NCI-H1436 (cell line): ENCODE measurements at regions not wholly inside any gene's neighbourhood (a gene's known extent, or its start where the extent isn't known, plus 50 kb on each side); places are given as distances from the start of the nearest gene placed in this dataset.

Experiments used
- DNase-seq: peaks from one replicate; lab custom pipeline; 2025; lab: John Stamatoyannopoulos, UW

GRCh38 chr4:112847781-112848180 is 201.7 kb upstream of the ANK2 start:
- no peak for DNase-seq

- DNase-seq, result no peak
Observed at GRCh38 chr4:112848911-112849310, 200.5 kb upstream of the ANK2 start.

- no peak for DNase-seq
Observed at GRCh38 chr4:112852601-112853000, 196.9 kb upstream of the ANK2 start.

GRCh38 chr4:112853662-112854256 is 195.7 kb upstream of the ANK2 start:
- no peak for DNase-seq

GRCh38 chr4:112854420-112854819 is 195.0 kb upstream of the ANK2 start:
- no peak for DNase-seq

GRCh38 chr4:112855058-112855457 is 194.4 kb upstream of the ANK2 start:
- DNase-seq, result no peak

GRCh38 chr4:112857461-112857860 is 192.0 kb upstream of the ANK2 start:
- no peak for DNase-seq

- no peak for DNase-seq
Observed at GRCh38 chr4:112858751-112859150, 190.7 kb upstream of the ANK2 start.

GRCh38 chr4:112859456-112860184 is 189.8 kb upstream of the ANK2 start:
- no peak for DNase-seq

- no peak for DNase-seq
Observed at GRCh38 chr4:112860830-112861690, 188.4 kb upstream of the ANK2 start.

GRCh38 chr4:112861691-112862674 is 187.5 kb upstream of the ANK2 start:
- no peak for DNase-seq

GRCh38 chr4:112865443-112865842 is 184.0 kb upstream of the ANK2 start:
- no peak for DNase-seq

GRCh38 chr4:112876316-112876715 is 173.1 kb upstream of the ANK2 start:
- no peak for DNase-seq

GRCh38 chr4:112881842-112882241 is 167.6 kb upstream of the ANK2 start:
- no peak for DNase-seq

GRCh38 chr4:112882286-112882685 is 167.2 kb upstream of the ANK2 start:
- no peak for DNase-seq

- no peak for DNase-seq
Observed at GRCh38 chr4:112884406-112884805, 165.0 kb upstream of the ANK2 start.

- no peak for DNase-seq
Observed at GRCh38 chr4:112885897-112886296, 163.6 kb upstream of the ANK2 start.

GRCh38 chr4:112888622-112889021 is 160.8 kb upstream of the ANK2 start:
- no peak for DNase-seq

GRCh38 chr4:112889199-112889598 is 160.3 kb upstream of the ANK2 start:
- no peak for DNase-seq

- peak; percentile 31 for DNase-seq
Observed at GRCh38 chr4:112889619-112890527, 159.6 kb upstream of the ANK2 start.

- DNase-seq, result no peak
Observed at GRCh38 chr4:112894480-112894879, 155.0 kb upstream of the ANK2 start.
